Jurkat, Clone E6-1 (cell line): ENCODE measurements at regions not wholly inside any gene's neighbourhood (a gene's known extent, or its start where the extent isn't known, plus 50 kb on each side); places are given as distances from the start of the nearest gene placed in this dataset.
A peak's percentile ranks its signal among the peaks of the same experiment; 100 is the strongest.
"Not testable (repeated sequence)": the region's sequence is repeated elsewhere in the genome, so short reads cannot be mapped to it uniquely, and the experiment has no call there.

Experiments used
- DNase-seq: peaks from one replicate; pipeline ENCODE4 v3.0.0-alpha.2; 2011; ENCODE audit warnings: low read depth, low spot score
- H3K4me3 ChIP-seq: 2 replicates; pipeline ENCODE4 v1.5.1; 2011; ENCODE audit warnings: mild to moderate bottlenecking, low read length, control low read depth, moderate library complexity

DNA sequence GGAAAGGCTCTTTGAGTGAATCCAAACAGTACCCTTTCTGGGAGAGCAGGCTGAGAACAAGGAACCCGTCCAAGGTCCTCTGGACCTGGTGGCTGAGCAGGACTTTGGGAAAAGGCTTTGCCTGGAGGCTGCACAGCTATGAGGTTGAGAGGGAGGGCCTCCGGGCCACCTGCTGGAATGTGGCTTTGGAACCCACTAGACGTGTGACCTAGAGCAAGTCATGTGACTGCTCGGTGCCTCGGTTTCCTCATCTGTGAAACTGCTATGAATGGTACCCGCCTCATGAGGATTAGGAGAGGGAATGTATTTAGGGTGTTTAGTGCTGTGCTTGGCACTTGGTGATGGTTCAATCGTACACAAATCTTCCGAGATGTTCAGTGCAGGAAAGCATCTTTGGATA lies 50.4 kb downstream of the HAPSTR1 start:
- no peak for DNase-seq
- H3K4me3 ChIP-seq: no peak overlapping the region

DNA sequence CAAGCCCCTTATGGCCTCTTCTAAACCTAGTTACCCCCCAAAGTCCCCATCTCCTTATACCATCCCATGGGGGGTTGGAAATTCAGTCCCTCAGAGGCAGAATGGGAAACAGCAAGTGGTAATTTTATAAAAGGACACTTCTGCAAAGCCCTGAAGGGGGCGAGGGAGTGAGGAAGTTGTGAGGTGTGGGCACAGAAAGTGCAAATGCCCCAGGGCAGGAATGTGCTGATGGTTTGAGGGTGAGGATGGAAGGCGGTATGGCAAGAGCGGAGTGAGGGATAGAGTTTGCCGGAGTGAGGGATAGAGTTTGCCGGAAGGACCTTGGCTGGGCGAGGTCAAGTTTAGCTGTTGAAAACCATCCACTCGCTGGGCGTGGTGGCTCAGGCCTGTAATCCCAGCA lies 52.7 kb downstream of the HAPSTR1 start:
- DNase-seq: no peak
- H3K4me3 ChIP-seq: no peak overlapping the region

DNA sequence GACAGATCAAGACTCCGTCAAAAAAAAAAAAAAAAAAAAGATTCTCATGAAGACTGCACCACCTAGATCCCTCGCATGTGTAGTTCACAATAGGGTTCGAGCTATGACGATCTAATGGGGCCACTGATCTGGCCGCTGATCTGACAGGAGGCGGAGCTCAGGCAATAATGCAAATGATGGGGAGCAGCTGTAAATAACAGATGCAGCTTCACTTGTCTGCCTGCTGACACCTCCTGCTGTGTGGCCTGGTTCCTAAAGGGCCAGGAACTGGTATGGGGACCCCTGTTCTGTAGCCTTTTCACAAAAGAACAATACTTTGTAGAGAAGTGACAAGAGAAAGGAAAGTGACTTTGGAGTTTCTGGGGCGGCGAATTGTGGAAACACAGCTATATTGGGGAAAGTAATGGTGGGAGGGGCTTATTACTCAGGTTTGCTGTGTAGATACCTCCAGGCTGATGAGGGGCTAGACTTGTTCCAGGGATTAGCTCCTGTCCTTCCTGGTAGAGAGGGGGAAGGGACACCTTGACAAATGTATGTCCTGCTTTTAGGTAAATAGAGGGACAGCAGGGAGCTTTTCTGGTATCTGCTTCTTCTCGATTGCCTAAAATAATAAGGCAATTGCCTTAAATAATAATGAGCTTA lies 57.1 kb downstream of the HAPSTR1 start:
- DNase-seq: no peak
- no peak overlapping the region for H3K4me3 ChIP-seq

DNA sequence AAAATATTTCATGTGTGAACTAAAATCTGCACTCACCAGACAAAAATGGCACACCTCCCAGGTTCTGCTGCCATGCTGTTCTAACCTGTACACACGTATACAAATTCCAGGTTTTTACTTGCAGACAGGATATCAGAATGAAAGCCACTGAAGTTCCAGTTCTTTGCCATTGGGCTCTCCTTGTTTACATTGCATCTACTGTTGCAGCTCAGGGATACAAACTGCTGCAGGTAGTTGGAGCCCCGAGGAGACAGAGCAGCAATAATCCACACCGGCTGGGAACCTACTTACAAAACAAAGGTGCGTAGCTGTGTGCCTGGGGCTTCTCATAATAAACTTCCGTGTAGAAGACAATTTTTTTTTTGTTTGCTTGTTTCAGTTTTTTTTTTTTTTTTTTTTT lies 59.6 kb downstream of the HAPSTR1 start:
- DNase-seq: no peak
- H3K4me3 ChIP-seq: no peak overlapping the region

DNA sequence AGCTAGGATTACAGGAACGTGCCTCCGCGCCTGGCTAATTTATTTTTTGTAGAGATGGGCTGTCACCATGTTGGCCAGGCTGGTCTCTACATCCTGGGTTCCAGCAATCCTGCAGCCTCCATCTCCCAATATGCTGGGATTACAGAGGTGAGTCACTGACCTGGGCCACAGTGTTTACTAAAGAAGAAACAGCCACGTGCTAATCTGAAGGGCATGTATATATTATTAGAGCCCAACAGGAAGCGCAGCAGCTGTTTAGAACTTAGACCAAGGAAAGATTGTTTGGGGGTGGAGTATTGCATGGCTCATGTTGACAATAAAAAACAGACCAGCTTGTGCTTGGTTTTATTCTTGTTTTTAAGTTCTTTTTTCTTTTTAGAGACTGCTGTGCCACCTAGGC lies 60.2 kb downstream of the HAPSTR1 start:
- DNase-seq: no peak
- H3K4me3 ChIP-seq: no peak overlapping the region

DNA sequence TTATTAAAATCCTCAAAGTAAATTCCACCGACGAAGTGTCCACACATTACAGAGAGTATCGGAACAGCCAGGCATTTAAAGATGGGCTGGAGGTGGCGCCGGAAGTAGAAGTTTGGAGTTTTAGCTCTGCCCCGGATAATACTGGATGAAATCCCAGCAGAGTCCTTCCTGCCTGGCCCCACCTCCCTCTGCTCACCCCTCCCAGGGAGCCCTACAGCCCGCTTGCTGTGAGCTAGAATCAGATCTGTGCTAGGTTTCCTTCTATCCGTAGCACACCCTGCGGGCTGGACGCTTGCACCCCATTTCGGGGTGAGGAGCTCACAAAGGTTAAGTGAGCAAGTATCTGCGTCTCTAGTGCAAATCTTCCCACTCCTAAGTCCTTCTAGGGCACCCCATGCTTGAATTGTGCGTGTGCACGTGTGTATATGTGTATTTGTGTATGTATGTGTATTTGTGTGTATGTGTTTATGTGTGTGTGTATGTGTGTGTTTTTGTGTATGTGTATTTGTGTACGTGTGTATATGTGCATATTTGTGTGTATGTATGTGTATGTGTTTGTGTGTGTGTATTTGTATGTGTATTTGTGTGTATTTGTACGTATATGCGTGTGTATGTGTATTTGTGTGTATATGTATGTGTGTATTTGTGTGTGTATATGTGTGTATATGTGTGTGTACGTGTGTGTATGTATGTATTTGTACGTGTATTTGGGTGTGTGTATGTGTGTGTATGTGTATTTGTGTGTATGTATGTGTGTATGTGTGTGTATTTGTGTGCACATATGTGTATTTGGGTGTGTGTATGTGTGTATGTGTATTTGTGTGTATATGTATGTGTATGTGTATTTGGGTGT lies 61.4 kb downstream of the HAPSTR1 start:
- no peak overlapping the region for H3K4me3 ChIP-seq
- DNase-seq: no peak

DNA sequence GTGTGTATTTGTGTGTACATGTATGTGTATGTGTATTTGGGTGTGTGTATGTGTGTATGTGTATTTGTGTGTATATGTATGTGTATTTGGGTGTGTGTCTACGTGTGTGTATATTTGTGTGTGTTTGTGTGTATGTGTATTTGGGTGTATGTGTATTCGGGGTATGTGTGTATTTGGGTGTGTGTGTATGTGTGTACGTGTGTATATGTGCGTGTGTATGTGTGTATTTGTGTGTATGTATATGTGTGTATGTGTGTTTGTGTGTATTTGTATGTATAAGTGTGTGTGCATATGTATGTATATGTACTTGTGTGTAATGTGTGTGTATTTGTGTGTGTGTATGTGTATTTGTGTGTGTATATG lies 62.0 kb downstream of the HAPSTR1 start:
- H3K4me3 ChIP-seq: no peak overlapping the region
- no peak for DNase-seq

DNA sequence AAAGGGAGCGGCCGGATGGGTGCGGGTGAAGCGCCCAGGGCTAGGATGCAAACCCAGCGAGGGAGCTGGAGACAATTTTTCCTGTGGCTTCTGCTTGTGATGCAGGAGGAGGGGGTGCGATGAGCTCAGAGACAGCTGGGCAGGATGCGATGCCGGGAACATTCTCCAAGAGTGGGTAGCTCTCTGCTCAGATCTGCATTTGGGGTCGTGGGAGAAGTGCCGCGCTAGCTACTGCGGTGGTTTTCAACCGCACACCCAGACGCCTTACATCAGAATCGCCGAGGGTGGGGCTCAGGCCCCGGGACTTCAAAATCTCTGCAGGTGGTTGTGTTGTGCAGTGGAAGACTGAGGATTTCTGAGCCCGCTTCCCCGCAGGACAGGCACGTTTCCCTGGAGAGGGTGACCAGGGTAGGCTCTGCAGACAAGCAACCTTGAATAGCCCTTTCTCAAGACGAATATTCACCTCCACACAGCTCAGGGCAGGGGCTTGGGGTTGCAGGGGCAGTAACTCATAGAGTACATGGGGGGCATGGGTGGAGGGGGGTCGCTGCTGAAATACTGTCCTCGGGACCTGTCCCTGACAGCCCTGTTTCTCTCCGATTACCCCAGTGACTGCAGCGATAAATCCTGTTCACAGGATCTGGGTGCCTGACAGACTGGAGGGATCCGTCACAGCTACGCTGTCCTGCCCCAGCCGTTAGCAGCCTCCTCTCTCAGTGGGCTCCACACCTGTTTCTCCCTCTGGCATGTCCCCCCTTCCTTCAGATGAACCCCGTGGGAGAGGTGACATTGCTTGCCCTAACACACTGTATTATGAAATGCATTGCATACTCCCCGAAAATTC lies 63.3 kb downstream of the HAPSTR1 start:
- no peak overlapping the region for H3K4me3 ChIP-seq
- DNase-seq: peak; percentile 48

DNA sequence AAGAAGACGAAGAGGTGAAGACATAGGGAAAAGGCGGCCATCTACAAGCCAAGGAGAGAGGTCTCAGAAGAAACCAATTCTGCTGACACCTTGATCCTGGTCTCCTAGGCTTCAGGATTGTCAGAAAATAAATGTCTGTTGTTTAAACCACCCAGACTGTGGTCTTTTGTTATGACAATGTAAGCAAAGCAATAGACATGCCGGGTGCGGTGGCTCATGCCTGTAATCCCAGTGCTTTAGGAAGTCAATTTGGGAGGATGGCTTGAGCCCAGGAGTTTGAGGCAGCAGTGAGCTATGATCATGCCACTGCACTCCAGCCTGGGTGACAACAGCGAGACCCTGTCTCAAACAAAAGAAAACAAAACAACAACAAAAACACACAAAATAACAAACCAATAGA lies 64.4 kb downstream of the HAPSTR1 start:
- H3K4me3 ChIP-seq: no peak overlapping the region
- DNase-seq: no peak

DNA sequence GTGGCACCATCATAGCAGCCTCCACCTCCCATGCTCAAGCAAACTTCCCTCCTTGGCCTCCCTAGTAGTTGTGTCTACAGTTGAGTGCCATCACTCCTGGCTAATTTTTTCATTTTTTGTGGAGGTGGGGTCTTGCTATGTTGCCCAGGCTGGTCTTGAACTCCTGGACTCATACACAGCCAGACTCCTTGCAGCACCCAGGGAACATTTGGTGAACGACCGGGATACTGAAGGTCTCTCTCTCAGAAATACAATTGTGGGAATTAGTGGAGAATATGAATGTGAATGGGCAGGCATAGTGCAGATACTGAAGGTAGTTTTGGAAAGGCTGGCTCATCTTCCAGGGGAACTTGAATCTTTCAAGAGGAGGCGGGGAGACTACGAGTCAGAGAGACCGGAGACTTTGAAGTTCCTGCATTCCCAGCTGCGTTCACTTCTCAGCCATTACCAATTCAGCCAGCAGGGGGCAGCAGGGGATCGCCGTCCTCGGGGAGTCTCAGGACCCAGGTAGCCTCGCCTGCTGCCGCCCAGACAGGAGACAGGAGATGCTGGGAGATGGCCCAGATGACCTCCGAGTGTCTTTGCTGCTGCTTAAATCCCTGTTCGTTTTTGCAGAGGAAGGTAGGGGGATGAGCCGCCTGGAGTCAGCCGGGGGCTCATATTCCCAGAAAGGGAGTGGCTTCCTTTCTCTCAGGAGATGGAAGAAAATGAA lies 68.6 kb downstream of the HAPSTR1 start:
- peak; percentile 18 for DNase-seq
- no peak overlapping the region for H3K4me3 ChIP-seq

DNA sequence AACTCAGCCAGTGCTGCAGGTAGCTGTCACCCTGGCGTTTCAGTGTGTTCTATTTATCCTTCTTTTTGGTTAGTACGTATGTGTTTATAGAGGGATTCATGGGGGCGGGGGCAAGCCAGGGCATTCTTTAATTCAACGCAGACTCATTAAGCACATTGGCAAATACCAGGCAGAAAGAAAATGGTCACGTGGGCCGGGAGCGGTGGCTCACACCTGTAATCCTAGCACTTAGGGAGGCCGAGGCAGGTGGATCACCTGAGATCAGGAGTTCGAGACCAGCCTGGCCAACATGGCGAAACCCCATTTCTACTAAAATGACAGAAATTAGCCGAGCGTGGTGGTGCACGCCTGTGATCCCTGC lies 69.1 kb downstream of the HAPSTR1 start:
- DNase-seq: no peak
- H3K4me3 ChIP-seq: no peak overlapping the region

DNA sequence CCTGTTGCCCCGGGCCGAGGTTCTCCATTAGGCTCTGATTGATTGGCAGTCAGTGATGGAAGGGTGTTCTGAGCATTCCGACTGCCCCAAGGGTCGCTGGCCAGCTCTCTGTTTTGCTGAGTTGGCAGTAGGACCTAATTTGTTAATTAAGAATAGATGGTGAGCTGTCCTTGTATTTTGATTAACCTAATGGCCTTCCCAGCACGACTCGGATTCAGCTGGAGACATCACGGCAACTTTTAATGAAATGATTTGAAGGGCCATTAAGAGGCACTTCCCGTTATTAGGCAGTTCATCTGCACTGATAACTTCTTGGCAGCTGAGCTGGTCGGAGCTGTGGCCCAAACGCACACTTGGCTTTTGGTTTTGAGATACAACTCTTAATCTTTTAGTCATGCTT lies 74.2 kb downstream of the HAPSTR1 start:
- H3K4me3 ChIP-seq: no peak overlapping the region
- DNase-seq: no peak

DNA sequence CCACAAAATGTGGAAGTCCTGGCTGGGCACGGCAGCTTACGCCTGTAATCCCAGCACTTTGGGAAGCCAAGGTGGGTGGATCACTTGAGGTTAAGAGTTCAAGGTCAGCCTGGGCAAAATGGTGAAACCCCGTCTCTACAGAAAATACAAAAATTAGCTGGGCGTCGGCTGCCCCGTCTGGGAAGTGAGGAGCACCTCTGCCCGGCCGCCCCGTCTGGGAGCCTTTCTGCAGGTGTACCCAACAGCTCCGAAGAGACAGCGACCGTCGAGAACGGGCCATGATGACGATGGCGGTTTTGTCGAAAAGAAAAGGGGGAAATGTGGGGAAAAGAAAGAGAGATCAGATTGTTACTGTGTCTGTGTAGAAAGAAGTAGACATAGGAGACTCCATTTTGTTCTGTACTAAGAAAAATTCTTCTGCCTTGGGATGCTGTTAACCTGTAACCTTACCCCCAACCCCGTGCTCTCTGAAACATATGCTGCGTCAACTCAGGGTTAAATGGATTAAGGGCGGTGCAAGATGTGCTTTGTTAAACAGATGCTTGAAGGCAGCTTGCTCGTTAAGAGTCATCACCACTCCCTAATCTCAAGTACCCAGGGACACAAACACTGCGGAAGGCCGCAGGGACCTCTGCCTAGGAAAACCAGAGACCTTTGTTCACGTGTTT lies 75.0 kb downstream of the HAPSTR1 start:
- not testable (repeated sequence) for DNase-seq, H3K4me3 ChIP-seq

DNA sequence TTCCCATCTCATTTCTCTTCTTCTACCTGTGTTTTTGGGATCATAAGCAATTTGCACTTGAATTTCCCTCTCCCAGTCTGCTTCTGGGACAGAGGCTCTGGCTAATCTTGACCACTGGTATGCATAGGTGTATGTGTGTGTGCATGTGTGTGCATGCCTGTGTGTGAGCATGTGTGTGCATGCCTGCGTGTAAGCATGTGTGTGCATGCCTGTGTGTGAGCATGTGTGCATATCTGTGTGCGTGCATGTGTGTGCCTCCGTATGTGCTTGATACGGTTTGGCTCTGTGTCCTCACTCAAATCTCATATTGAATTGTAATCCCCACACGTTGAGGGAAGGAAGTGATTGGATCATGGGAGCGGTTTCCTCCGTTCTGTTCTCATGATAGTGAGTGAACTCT lies 77.7 kb downstream of the HAPSTR1 start:
- H3K4me3 ChIP-seq: no peak overlapping the region
- DNase-seq: no peak

DNA sequence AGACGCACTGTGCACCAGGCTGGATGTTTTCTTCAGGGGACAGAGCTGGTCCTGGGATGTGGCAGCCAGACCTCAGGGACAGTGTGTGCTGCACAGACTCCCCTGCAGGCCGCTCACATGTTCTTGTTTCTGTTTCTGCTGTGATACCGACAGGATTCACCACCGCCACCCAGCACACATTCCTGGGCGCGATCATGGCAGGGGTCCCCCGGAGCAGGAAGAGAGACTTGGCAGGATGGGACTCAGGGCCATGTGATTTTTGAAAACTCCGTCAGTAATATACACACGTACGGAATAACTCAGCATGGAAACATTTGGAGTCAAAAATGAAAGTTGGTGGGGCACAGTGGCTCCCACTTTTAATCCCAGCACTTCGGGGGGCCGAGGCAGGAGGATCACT lies 79.0 kb downstream of the HAPSTR1 start:
- DNase-seq: no peak
- no peak overlapping the region for H3K4me3 ChIP-seq

DNA sequence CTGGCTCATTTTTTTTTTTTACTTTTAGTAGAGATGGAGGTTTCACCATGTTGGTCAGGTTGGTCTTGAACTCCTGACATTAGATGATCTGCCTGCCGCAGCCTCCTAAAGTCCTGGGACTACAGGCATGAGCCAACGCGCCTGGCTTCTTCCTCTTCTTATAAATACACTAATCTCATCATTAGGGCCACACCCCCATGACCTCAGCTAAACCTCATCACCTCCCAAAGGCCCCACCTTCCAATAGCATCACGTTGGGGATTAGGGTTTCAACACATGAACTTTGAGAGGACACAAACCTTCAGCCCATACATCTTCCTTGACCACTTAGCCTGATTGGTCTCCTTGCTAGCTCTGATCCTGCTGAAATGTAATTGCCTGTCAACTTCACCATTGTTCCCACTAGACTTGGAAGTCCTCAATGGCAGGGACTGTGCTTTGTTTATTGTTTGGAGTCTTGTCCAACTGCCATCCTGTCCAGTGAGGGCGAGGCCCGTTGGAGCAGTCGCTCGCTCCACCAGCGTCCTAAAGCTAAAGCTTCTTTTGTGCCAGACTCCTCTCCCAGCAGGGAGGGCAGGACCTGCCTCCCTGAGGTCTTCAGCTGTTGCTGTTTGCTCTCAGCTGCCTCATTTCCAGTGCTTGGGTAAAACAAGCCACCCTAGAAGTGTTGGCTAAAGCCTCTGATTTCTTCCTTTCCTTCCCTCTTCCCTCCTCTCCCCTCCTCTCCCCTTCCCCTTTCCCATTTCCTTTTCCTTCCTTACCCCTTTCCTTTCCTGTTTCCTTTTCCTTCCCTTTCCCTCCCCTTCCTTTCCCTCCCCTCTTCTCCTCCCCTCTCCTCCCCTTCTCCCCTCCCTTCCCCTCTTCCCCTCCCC lies 85.3 kb downstream of the HAPSTR1 start:
- no peak for DNase-seq

DNA sequence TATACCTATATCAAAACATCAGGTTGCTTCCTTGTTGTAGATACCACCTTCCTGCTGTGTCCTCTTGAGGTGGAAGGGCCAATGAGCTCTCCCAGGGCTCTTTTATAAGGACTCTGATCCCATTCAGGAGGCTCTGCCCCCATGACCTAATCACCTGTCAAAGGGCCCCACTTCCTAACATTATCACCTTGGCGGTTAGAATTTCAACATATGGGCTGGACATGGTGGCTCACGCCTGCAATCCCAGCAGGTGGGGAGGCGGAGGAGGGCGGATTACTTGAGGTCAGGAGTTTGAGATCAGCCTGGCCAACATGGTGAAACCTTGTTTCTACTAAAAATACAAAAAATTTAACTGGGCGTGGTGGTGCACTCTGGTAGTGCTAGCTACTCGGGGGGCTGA lies 86.4 kb downstream of the HAPSTR1 start:
- DNase-seq: no peak
- no peak overlapping the region for H3K4me3 ChIP-seq

More for the DNA sequence above, 85.3 kb downstream of the HAPSTR1 start:
- H3K4me3 ChIP-seq: no peak overlapping the region

DNA sequence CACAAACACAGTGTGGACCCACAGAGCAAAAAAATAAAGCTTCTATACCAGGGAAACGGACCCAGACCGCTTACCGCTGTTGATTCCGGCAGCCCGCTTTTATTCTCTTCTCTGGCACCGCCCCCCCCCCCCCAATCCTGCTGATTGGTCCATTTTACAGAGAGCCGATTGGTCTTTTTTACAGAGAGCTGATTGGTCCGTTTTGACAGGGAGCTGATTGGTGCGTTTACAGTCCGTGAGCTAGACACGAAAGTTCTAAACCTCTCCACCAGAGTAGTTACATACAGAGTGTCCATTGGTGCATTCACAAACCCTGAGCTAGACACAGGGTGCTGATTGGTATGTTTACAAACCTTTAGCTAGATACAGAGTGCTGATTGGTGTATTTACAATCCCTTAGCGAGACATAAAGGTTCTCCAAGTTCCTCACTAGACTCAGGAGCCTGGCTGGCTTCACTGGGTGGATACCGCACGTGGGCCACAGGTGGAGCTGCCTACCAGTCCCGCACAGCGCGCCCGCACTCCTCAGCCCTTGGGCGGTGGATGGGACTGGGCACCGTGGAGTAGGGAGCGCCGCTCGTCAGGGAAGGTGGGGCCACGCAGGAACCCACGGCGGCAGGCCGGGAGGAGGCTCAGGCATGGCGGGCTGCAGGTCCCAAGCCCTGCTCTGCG lies 92.4 kb downstream of the HAPSTR1 start:
- DNase-seq: no peak
- no peak overlapping the region for H3K4me3 ChIP-seq
